ENCODE measurements at regions not wholly inside any gene's neighbourhood (a gene's known extent, or its start where the extent isn't known, plus 50 kb on each side); places are given as distances from the start of the nearest gene placed in this dataset.

DNA sequence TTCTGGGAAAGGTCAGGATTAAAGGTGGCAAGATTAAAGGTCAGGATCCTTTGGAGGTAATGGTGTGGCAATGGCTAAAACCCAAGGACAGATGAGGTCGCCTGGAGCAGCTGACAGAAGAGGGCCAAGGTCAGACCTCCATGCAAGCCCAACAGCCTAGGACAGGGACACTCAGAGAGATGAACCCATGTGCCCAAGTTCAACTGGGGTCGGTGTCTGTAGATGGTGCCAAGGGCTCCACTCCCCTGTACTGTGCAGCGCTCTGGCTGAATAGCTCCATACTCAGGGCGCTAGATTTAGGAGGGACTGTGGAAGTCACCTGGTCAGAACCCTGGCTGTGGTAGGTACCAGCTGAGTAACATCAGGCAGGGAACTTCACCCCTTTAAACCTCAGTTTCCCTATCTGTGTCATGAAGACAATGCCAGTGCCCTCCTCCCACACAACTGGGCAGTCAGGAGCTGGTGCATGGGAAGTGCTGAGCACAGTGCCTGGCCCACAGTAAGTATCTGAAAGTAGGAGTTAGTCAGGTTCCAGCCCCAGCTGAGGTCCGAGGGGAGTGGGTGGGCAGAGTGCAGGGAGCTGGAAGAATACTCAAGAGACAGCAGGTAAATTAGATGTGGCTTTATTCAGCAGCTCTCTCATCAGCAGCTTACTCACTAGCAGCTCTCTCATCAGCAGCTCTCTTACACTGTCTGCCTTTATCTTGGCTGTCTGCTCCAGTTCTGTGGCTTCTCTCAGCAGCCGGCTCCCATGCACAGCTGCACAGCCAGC, 327.1 kb downstream of the GLRX3 start:
- Histone ChIP-seq H3K27me3 (peaks cover 0 to 8% (median 0%) of the 10 kb centered on the region in 7 donors), H3K4me3 (no peak overlapping the region), H3K4me1 (no peaks in the 10 kb centered on the region), H3K36me3 (no peaks in the 10 kb centered on the region), H3K9me3 (peaks cover 0 to 19% (median 3%) of the 10 kb centered on the region in 11 donors), H3K27ac (no peak overlapping the region)
- ATAC-seq: no peak
- TF ChIP-seq, protein P1, sequence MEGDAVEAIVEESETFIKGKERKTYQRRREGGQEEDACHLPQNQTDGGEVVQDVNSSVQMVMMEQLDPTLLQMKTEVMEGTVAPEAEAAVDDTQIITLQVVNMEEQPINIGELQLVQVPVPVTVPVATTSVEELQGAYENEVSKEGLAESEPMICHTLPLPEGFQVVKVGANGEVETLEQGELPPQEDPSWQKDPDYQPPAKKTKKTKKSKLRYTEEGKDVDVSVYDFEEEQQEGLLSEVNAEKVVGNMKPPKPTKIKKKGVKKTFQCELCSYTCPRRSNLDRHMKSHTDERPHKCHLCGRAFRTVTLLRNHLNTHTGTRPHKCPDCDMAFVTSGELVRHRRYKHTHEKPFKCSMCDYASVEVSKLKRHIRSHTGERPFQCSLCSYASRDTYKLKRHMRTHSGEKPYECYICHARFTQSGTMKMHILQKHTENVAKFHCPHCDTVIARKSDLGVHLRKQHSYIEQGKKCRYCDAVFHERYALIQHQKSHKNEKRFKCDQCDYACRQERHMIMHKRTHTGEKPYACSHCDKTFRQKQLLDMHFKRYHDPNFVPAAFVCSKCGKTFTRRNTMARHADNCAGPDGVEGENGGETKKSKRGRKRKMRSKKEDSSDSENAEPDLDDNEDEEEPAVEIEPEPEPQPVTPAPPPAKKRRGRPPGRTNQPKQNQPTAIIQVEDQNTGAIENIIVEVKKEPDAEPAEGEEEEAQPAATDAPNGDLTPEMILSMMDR (IDR thresholded peaks at IDR 0.05): no peak
- intact Hi-C loops (cut with DNase I): loop anchor here in 1 of 10 donors (10.0 kb wide), 1 partner anchor 58 kb away; no protein-coding TSS in a partner anchor
- 72 to 77% methylated on average over 6 of the region's 6 CpGs for WGBS, 2 donors
- no peak for DNase-seq

DNA sequence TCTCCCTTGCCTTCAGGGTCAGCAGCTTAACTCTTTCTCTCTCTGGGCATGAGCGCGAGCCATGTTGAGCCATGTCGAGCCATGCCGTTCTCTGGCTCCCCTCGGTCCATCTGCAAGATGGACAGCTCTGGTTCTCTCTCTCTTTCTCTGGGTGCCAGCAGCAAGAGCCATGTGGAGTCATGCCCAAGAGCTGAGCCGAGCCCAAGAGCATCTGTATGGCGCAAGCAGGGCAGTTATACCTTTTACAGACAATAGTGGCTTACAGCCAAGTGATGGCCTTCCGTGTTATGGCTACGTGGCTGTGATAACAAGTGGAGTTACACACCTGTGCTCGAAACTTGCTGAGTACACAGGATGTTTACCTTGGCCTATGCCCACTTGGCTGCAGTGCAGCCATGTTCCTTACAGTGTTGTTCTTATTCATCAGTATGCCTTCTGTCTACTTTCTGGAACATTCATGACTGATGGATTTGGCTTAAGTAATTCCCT, 327.7 kb downstream of the GLRX3 start:
- TF ChIP-seq, protein P1 (IDR thresholded peaks at IDR 0.05): no peak
- H3K9me3 ChIP-seq: peaks cover 0 to 25% (median 6%) of the 10 kb centered on the region in 11 donors
- 78 to 81% methylated on average over 10 of the region's 10 CpGs for WGBS, 2 donors
- H3K4me1 ChIP-seq: no peaks in the 10 kb centered on the region
- ATAC-seq (no peak), DNase-seq (no peak)
- no peaks in the 10 kb centered on the region for H3K36me3 ChIP-seq
- intact Hi-C loops (cut with DNase I): loop anchor here in 1 of 10 donors (10.0 kb wide), 1 partner anchor 59 kb away; no protein-coding TSS in a partner anchor
- H3K4me3 ChIP-seq: no peak overlapping the region
- no peak overlapping the region for H3K27ac ChIP-seq
- peaks cover 0 to 2% (median 0%) of the 10 kb centered on the region in 7 donors for H3K27me3 ChIP-seq

DNA sequence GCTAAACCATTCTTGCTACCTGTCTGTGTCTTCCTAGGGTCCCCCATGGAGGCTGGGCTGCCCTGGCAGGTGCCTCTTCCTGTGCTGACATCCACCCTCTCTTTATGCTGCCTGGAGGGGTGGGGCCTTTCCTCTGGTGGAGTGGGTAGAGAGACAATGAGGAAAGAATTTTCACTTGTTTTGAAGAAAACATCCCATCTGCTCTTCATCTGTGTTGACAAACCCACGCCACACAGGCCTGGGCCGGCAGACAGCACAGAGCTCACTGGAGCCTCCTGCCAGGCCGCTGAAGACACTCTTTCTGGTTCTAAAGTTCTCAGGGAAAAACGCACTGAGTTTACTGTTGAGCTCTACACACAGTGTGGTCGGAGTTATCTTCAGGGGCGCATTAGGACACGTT, 328.2 kb downstream of the GLRX3 start:
- H3K27me3 ChIP-seq: no peaks in the 10 kb centered on the region
- H3K4me3 ChIP-seq: no peak overlapping the region
- DNase-seq (no peak), ATAC-seq (no peak)
- intact Hi-C loops (cut with DNase I): loop anchor here in 1 of 10 donors (10.0 kb wide), 1 partner anchor 60 kb away; no protein-coding TSS in a partner anchor
- no peaks in the 10 kb centered on the region for H3K36me3 ChIP-seq
- no peak overlapping the region for H3K27ac ChIP-seq
- 78 to 79% methylated on average over 7 of the region's 7 CpGs for WGBS, 2 donors
- TF ChIP-seq, protein P1 (IDR thresholded peaks at IDR 0.05): no peak
- peaks cover 0 to 28% (median 6%) of the 10 kb centered on the region in 11 donors for H3K9me3 ChIP-seq
- no peaks in the 10 kb centered on the region for H3K4me1 ChIP-seq

DNA sequence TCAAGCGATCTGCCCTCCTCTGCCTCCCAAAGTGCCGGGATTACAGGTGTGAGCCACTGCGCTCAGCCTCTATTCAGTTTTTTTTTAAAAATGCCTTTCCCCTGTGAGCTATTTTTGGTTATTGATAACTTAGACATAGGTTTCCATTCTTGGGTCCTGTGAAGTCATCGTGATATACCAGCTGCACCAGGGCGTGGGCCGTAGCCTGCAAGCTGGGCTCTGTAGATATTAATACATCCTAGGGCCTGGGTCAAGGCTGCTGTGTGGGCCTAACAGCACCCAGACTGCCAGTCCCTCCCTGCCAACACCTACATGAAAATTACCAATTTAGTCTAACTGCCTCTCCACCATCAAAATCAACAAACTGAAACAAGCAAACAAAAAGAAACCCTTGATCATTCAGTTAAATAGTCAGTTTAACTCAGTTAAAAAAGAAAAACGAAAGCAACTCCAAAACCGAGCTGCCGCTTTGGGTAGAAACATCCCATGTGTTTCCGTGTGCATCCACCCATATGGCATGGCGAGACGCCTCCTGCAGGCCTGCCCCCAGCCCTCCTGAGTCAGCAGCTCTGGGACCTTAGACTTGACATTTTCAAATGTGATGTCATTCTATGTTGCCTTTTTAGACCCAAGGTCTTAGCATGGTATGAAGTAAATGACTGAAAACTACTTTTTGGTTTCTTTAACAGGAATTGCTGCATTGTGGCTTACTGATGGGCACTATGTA, 330.2 kb downstream of the GLRX3 start:
- 86 to 90% methylated on average over 12 of the region's 12 CpGs for WGBS, 2 donors
- peaks cover 0 to 3% (median 0%) of the 10 kb centered on the region in 7 donors for H3K27me3 ChIP-seq
- TF ChIP-seq, protein P1 (IDR thresholded peaks at IDR 0.05): no peak
- H3K27ac ChIP-seq: no peak overlapping the region
- no peak for DNase-seq
- no peaks in the 10 kb centered on the region for H3K4me1 ChIP-seq
- ATAC-seq: no peak
- peaks cover 0 to 28% (median 6%) of the 10 kb centered on the region in 11 donors for H3K9me3 ChIP-seq
- intact Hi-C loops (cut with DNase I): loop anchor here in 1 of 10 donors (10.0 kb wide), 1 partner anchor 62 kb away; no protein-coding TSS in a partner anchor
- H3K4me3 ChIP-seq: no peak overlapping the region
- H3K36me3 ChIP-seq: no peaks in the 10 kb centered on the region
